ENCODE measurements at regions not wholly inside any gene's neighbourhood (a gene's known extent, or its start where the extent isn't known, plus 50 kb on each side); places are given as distances from the start of the nearest gene placed in this dataset.

DNA sequence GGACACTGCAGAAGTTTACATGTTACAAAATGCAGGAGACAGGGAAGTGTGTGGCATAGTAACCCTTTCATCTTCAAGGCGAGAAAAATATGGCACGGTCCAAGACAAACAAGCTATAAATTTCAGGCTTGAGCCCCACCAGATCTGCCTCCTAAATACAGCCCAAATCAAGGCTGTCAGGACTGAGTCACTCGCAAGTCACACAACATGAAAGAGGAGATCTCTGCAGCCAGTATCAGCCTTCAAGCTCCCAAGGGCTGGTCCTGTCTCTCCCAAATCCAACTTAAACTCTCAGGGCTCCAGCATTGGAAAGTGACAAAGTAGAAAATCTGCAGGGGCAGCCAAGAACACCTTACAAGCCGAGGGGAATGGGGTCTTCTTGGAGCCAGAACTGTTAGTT lies 106.3 kb upstream of the GATA6 start:
- TF ChIP-seq EZH2 (IDR thresholded peaks at IDR 0.05) (no peak), EZH2phosphoT487 (IDR thresholded peaks at IDR 0.05) (no peak)
- TF ChIP-seq, protein P1, sequence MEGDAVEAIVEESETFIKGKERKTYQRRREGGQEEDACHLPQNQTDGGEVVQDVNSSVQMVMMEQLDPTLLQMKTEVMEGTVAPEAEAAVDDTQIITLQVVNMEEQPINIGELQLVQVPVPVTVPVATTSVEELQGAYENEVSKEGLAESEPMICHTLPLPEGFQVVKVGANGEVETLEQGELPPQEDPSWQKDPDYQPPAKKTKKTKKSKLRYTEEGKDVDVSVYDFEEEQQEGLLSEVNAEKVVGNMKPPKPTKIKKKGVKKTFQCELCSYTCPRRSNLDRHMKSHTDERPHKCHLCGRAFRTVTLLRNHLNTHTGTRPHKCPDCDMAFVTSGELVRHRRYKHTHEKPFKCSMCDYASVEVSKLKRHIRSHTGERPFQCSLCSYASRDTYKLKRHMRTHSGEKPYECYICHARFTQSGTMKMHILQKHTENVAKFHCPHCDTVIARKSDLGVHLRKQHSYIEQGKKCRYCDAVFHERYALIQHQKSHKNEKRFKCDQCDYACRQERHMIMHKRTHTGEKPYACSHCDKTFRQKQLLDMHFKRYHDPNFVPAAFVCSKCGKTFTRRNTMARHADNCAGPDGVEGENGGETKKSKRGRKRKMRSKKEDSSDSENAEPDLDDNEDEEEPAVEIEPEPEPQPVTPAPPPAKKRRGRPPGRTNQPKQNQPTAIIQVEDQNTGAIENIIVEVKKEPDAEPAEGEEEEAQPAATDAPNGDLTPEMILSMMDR (IDR thresholded peaks at IDR 0.05): no peak

Data from neural progenitor cell (in vitro differentiated cells).